ENCODE measurements at regions not wholly inside any gene's neighbourhood (a gene's known extent, or its start where the extent isn't known, plus 50 kb on each side); places are given as distances from the start of the nearest gene placed in this dataset.

GRCh38 chr18:34643989-34644388 is 66.1 kb upstream of the DTNA start:
- H3K4me2 ChIP-seq (ENCODE audit: low read depth, low read length), result no peak overlapping the region
- TF ChIP-seq FOS (IDR thresholded peaks at IDR 0.05; ENCODE audit: low read depth, low read length), result no peak
- no peak for TF ChIP-seq SMC3 (IDR thresholded peaks at IDR 0.05; ENCODE audit: low read depth, low read length)
- no peak for TF ChIP-seq NFE2L2 (IDR thresholded peaks at IDR 0.05; ENCODE audit: low read depth, low read length)
- TF ChIP-seq, protein P1, sequence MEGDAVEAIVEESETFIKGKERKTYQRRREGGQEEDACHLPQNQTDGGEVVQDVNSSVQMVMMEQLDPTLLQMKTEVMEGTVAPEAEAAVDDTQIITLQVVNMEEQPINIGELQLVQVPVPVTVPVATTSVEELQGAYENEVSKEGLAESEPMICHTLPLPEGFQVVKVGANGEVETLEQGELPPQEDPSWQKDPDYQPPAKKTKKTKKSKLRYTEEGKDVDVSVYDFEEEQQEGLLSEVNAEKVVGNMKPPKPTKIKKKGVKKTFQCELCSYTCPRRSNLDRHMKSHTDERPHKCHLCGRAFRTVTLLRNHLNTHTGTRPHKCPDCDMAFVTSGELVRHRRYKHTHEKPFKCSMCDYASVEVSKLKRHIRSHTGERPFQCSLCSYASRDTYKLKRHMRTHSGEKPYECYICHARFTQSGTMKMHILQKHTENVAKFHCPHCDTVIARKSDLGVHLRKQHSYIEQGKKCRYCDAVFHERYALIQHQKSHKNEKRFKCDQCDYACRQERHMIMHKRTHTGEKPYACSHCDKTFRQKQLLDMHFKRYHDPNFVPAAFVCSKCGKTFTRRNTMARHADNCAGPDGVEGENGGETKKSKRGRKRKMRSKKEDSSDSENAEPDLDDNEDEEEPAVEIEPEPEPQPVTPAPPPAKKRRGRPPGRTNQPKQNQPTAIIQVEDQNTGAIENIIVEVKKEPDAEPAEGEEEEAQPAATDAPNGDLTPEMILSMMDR (conservative IDR thresholded peaks at IDR 0.05; ENCODE audit: low read depth, low read length), result peak; percentile 7; the same call in 1 of the 2 replicates
- TF ChIP-seq MXI1 (IDR thresholded peaks at IDR 0.05; ENCODE audit: borderline replicate concordance, low read depth, low read length), result no peak
- H2BK5ac ChIP-seq (ENCODE audit: low read depth, low read length, poor library complexity, severe bottlenecking), result no peak overlapping the region
- no peaks in the 10 kb centered on the region for H4K20me1 ChIP-seq (ENCODE audit: insufficient read depth, low read length)
- H2AK5ac ChIP-seq (ENCODE audit: low read depth, low read length), result no peak overlapping the region
- no peak overlapping the region for H2BK20ac ChIP-seq (ENCODE audit: low read depth, low read length)
- H3K4ac ChIP-seq (ENCODE audit: low read depth, low read length), result no peak overlapping the region
- H3K9me3 ChIP-seq (ENCODE audit: control insufficient read depth, insufficient read depth, low read length), result no peaks in the 10 kb centered on the region
- in situ Hi-C loops (cut with MboI; ENCODE audit: low sequenced_read_pairs) (no loop called here), dilution Hi-C loops (cut with HindIII; ENCODE audit: low sequenced_read_pairs, unreplicated experiment) (no loop called here), intact Hi-C loops (cut with micrococcal nuclease) (loop anchor here (5.0 kb wide), 1 partner anchor 97 kb away; no protein-coding TSS in a partner anchor)
- H4K5ac ChIP-seq (ENCODE audit: low read depth, low read length), result no peak overlapping the region
- H3K56ac ChIP-seq (ENCODE audit: extremely low read depth, insufficient read depth, low read length), result no peak overlapping the region
- no peak overlapping the region for H3K18ac ChIP-seq (ENCODE audit: low read depth, low read length)
- H2BK15ac ChIP-seq (ENCODE audit: low read depth, low read length), result no peak overlapping the region
- no peak overlapping the region for H2AK9ac ChIP-seq (replicated peaks; ENCODE audit: low read depth, low read length, poor library complexity)
- DNase-seq (peak; percentile 12), ATAC-seq (ENCODE audit: low read depth) (peak; percentile 46)
- no peak overlapping the region for H3K14ac ChIP-seq (replicated peaks; ENCODE audit: low read depth, low read length)
- no TSS peak for BruUV-seq (replicated peaks)
- WGBS, 2 experiments (ENCODE audit: extremely low coverage in 2 of 2, insufficient read length in 1 of 2), result no CpG with 5 or more reads among the region's 2 CpGs
- H2BK120ac ChIP-seq (ENCODE audit: low read depth, low read length), result no peak overlapping the region
- no peak overlapping the region for H3K23ac ChIP-seq (ENCODE audit: low read depth, low read length)
- H3K9ac ChIP-seq (ENCODE audit: low read depth, low read length), result no peak overlapping the region
- H3K4me3 ChIP-seq (ENCODE audit: insufficient read depth, low read depth, low read length), result no peak overlapping the region
- H3K79me1 ChIP-seq (ENCODE audit: low read depth in 1 of 2, low read length in 2 of 2), result no peaks in the 10 kb centered on the region
- H3K36me3 ChIP-seq (ENCODE audit: control insufficient read depth, insufficient read depth, low read length), result no peaks in the 10 kb centered on the region
- no peak overlapping the region for H4K91ac ChIP-seq (ENCODE audit: insufficient read depth, low read depth, low read length)
- H2AFZ ChIP-seq (replicated peaks; ENCODE audit: low read length, poor library complexity), result no peak overlapping the region
- H3K27me3 ChIP-seq (ENCODE audit: control insufficient read depth, insufficient read depth, low read length), result no peaks in the 10 kb centered on the region
- no peak overlapping the region for H3K27ac ChIP-seq (ENCODE audit: insufficient read depth, low read length)
- H3K4me1 ChIP-seq (ENCODE audit: control insufficient read depth, insufficient read depth, low read length), result no peaks in the 10 kb centered on the region
- CTCF ChIA-PET, result interaction anchor here (0.6 to 1.3 kb wide), 4 partner anchors 13 to 143 kb away, joined by 3 to 6 read pairs (median 4); no protein-coding TSS in a partner anchor
- no peak overlapping the region for H4K8ac ChIP-seq (ENCODE audit: low read depth in 2 of 2, low read length in 2 of 2)
- H3K9me1 ChIP-seq (ENCODE audit: insufficient read depth, low read length), result no peaks in the 10 kb centered on the region
- POLR2A ChIA-PET (ENCODE audit: unreplicated experiment), result no interaction called here
